BLaER1 treated with 17β-estradiol and CSF1 and Interleukin-3, amounts not matched to agents 10 nM and 100 nM (cell line): ENCODE measurements at regions not wholly inside any gene's neighbourhood (a gene's known extent, or its start where the extent isn't known, plus 50 kb on each side); places are given as distances from the start of the nearest gene placed in this dataset.

ENCODE experiments used
- H3K27ac ChIP-seq, 11 experiments: shearing (Covaris generic); formaldehyde crosslinking; 2 replicates each; pipeline ENCODE4 v1.8.1; 2022
- H3K27me3 ChIP-seq, 11 experiments: shearing (Covaris generic); formaldehyde crosslinking; 2 replicates each; pipeline ENCODE4 v1.8.1; 2022
- H3K36me3 ChIP-seq, 11 experiments: shearing (Covaris generic); formaldehyde crosslinking; 2 replicates each; pipeline ENCODE4 v1.8.1; 2022
- H3K4me1 ChIP-seq, 10 experiments: shearing (Covaris generic); formaldehyde crosslinking; 2 replicates each; pipeline ENCODE4 v1.8.1; 2022
- H3K4me2 ChIP-seq, 11 experiments: shearing (Covaris generic); formaldehyde crosslinking; 2 replicates each; pipeline ENCODE4 v1.8.1; 2022
- H3K4me3 ChIP-seq, 10 experiments: shearing (Covaris generic); formaldehyde crosslinking; 2 replicates each; pipeline ENCODE4 v1.8.1; 2022
- H3K9ac ChIP-seq, 11 experiments: shearing (Covaris generic); formaldehyde crosslinking; 2 replicates each; pipeline ENCODE4 v1.8.1; 2022
- H3K9me3 ChIP-seq, 11 experiments: shearing (Covaris generic); formaldehyde crosslinking; replicated peaks in 1 of 11; 2 replicates each; pipeline ENCODE4 v1.8.1; 2022
- H4K20me1 ChIP-seq, 11 experiments: shearing (Covaris generic); formaldehyde crosslinking; 2 replicates each; pipeline ENCODE4 v1.8.1; 2022
- Cebpa-rat ChIP-seq, 11 experiments: shearing (Covaris generic); IDR thresholded peaks; 2 replicates each; pipeline ENCODE4 v1.8.1; 2022

- no peak overlapping the region for H3K4me3 ChIP-seq
- TF ChIP-seq Cebpa-rat (IDR thresholded peaks at IDR 0.05), result no peak
Measured at GRCh38 chr4:66923081-66923865, 622.0 kb downstream of the CENPC start.

GRCh38 chr4:66921433-66921832, 623.9 kb downstream of the CENPC start:
- TF ChIP-seq Cebpa-rat (IDR thresholded peaks at IDR 0.05), result no peak
- Histone ChIP-seq H3K27ac (no peak overlapping the region), H3K9ac (no peak overlapping the region), H3K4me1 (peaks cover 0 to 30% (median 0%) of the 10 kb centered on the region in 10 experiments; a peak in 7 of 20 replicates), H3K4me3 (no peak overlapping the region), H3K9me3 (no peaks in the 10 kb centered on the region), H4K20me1 (no peaks in the 10 kb centered on the region), H3K36me3 (no peaks in the 10 kb centered on the region), H3K27me3 (no peaks in the 10 kb centered on the region), H3K4me2 (peak overlapping the region in 3 of 11 experiments; percentile 65 to 82 (median 73); a peak in 5 of 22 replicates)

More at GRCh38 chr4:66923081-66923865, 622.0 kb downstream of the CENPC start:
- Histone ChIP-seq H4K20me1 (no peaks in the 10 kb centered on the region), H3K9ac (no peak overlapping the region), H3K27ac (peak overlapping the region in 2 of 11 experiments; percentile 40 to 48; a peak in 4 of 22 replicates), H3K4me1 (peaks cover 0 to 32% (median 0%) of the 10 kb centered on the region in 10 experiments; a peak in 7 of 20 replicates), H3K27me3 (no peaks in the 10 kb centered on the region), H3K36me3 (no peaks in the 10 kb centered on the region), H3K4me2 (peak overlapping the region in 4 of 11 experiments; percentile 30 to 82 (median 69); a peak in 6 of 22 replicates), H3K9me3 (no peaks in the 10 kb centered on the region)

- H3K36me3 ChIP-seq, result no peaks in the 10 kb centered on the region
- H3K27ac ChIP-seq, result no peak overlapping the region
- H3K4me1 ChIP-seq, result peaks cover 0 to 27% (median 0%) of the 10 kb centered on the region in 10 experiments; a peak in 7 of 20 replicates
- TF ChIP-seq Cebpa-rat (IDR thresholded peaks at IDR 0.05), result no peak
- no peak overlapping the region for H3K9ac ChIP-seq
- H4K20me1 ChIP-seq, result no peaks in the 10 kb centered on the region
- H3K9me3 ChIP-seq, result peaks cover 0 to 6% (median 0%) of the 10 kb centered on the region in 11 experiments; a peak in 1 of 22 replicates
- H3K4me3 ChIP-seq, result no peak overlapping the region
- no peaks in the 10 kb centered on the region for H3K27me3 ChIP-seq
- H3K4me2 ChIP-seq, result no peak overlapping the region
Measured at GRCh38 chr4:66920514-66920913, 624.8 kb downstream of the CENPC start.

- no peak for TF ChIP-seq Cebpa-rat (IDR thresholded peaks at IDR 0.05)
- Histone ChIP-seq H3K4me2 (no peak overlapping the region), H3K36me3 (no peaks in the 10 kb centered on the region), H3K4me1 (no peaks in the 10 kb centered on the region), H3K4me3 (no peak overlapping the region), H3K9me3 (peaks cover 0 to 6% (median 0%) of the 10 kb centered on the region in 11 experiments; a peak in 1 of 22 replicates), H4K20me1 (no peaks in the 10 kb centered on the region), H3K9ac (no peak overlapping the region), H3K27me3 (no peaks in the 10 kb centered on the region), H3K27ac (no peak overlapping the region)
Measured at GRCh38 chr4:66911880-66912279, 633.4 kb downstream of the CENPC start.

GRCh38 chr4:66906314-66906713, 639.0 kb downstream of the CENPC start:
- no peaks in the 10 kb centered on the region for H3K4me1 ChIP-seq
- TF ChIP-seq Cebpa-rat (IDR thresholded peaks at IDR 0.05), result no peak
- no peaks in the 10 kb centered on the region for H4K20me1 ChIP-seq
- H3K9ac ChIP-seq, result no peak overlapping the region
- no peak overlapping the region for H3K4me3 ChIP-seq
- no peak overlapping the region for H3K27ac ChIP-seq
- no peak overlapping the region for H3K4me2 ChIP-seq
- H3K27me3 ChIP-seq, result no peaks in the 10 kb centered on the region
- no peaks in the 10 kb centered on the region for H3K36me3 ChIP-seq
- H3K9me3 ChIP-seq, result no peaks in the 10 kb centered on the region

GRCh38 chr4:66899422-66900065, 645.8 kb downstream of the CENPC start:
- H3K4me1 ChIP-seq, result no peaks in the 10 kb centered on the region
- no peaks in the 10 kb centered on the region for H3K36me3 ChIP-seq
- no peak overlapping the region for H3K9ac ChIP-seq
- H3K9me3 ChIP-seq, result peaks cover 10 to 23% (median 19%) of the 10 kb centered on the region in 11 experiments
- H4K20me1 ChIP-seq, result no peaks in the 10 kb centered on the region
- no peaks in the 10 kb centered on the region for H3K27me3 ChIP-seq
- no peak for TF ChIP-seq Cebpa-rat (IDR thresholded peaks at IDR 0.05)
- no peak overlapping the region for H3K27ac ChIP-seq
- H3K4me2 ChIP-seq, result no peak overlapping the region
- H3K4me3 ChIP-seq, result no peak overlapping the region

- no peaks in the 10 kb centered on the region for H3K36me3 ChIP-seq
- no peaks in the 10 kb centered on the region for H4K20me1 ChIP-seq
- TF ChIP-seq Cebpa-rat (IDR thresholded peaks at IDR 0.05), result no peak
- H3K4me1 ChIP-seq, result no peaks in the 10 kb centered on the region
- H3K4me2 ChIP-seq, result no peak overlapping the region
- no peak overlapping the region for H3K9ac ChIP-seq
- H3K4me3 ChIP-seq, result no peak overlapping the region
- H3K27ac ChIP-seq, result no peak overlapping the region
- H3K27me3 ChIP-seq, result no peaks in the 10 kb centered on the region
- peaks cover 0 to 11% (median 7%) of the 10 kb centered on the region in 11 experiments; a peak in 16 of 22 replicates for H3K9me3 ChIP-seq
Measured at GRCh38 chr4:66893807-66894206, 651.5 kb downstream of the CENPC start.

- no peaks in the 10 kb centered on the region for H3K36me3 ChIP-seq
- no peak overlapping the region for H3K27ac ChIP-seq
- no peaks in the 10 kb centered on the region for H4K20me1 ChIP-seq
- no peaks in the 10 kb centered on the region for H3K27me3 ChIP-seq
- no peak overlapping the region for H3K4me2 ChIP-seq
- H3K4me3 ChIP-seq, result no peak overlapping the region
- H3K9me3 ChIP-seq, result peaks cover 10 to 15% (median 13%) of the 10 kb centered on the region in 11 experiments
- no peak overlapping the region for H3K9ac ChIP-seq
- TF ChIP-seq Cebpa-rat (IDR thresholded peaks at IDR 0.05), result no peak
- H3K4me1 ChIP-seq, result no peaks in the 10 kb centered on the region
Measured at GRCh38 chr4:66887061-66887460, 658.2 kb downstream of the CENPC start.

- Histone ChIP-seq H3K27ac (no peak overlapping the region), H3K4me3 (no peak overlapping the region), H3K9ac (no peak overlapping the region), H4K20me1 (no peaks in the 10 kb centered on the region), H3K27me3 (no peaks in the 10 kb centered on the region), H3K9me3 (peaks cover 10 to 17% (median 13%) of the 10 kb centered on the region in 11 experiments), H3K4me1 (no peaks in the 10 kb centered on the region), H3K4me2 (no peak overlapping the region), H3K36me3 (no peaks in the 10 kb centered on the region)
- TF ChIP-seq Cebpa-rat (IDR thresholded peaks at IDR 0.05), result no peak
Measured at GRCh38 chr4:66885501-66886165, 659.7 kb downstream of the CENPC start.
